Esophagus squamous epithelium (tissue), 5 donors: ENCODE measurements at regions not wholly inside any gene's neighbourhood (a gene's known extent, or its start where the extent isn't known, plus 50 kb on each side); places are given as distances from the start of the nearest gene placed in this dataset.

Experiments
- DNase-seq: peaks from one replicate; lab custom pipeline; 2025; lab: John Stamatoyannopoulos, UW
- H3K27ac ChIP-seq, 4 donors: fragments of 200-600 bp; sonication (generic); one replicate each; pipeline ENCODE4 v1.5.1; 2016 to 2019; ENCODE audit warnings: mild to moderate bottlenecking in 1 of 4
- H3K27me3 ChIP-seq, 4 donors: fragments of 200-600 bp; sonication (generic); 1 replicate in 3 of 4; 2 replicates in 1 of 4; pipeline versions ENCODE4 v1.5.1 to v1.6.0; 2017 to 2021; ENCODE audit warnings: antibody characterized with exemption in 1 of 4
- H3K36me3 ChIP-seq, 3 donors: fragments of 200-600 bp; sonication (generic); one replicate each; pipeline ENCODE4 v1.5.1; 2016 to 2019
- H3K4me1 ChIP-seq, 3 donors: fragments of 200-600 bp; sonication (generic); one replicate each; pipeline ENCODE4 v1.5.1; 2017 to 2019
- H3K4me3 ChIP-seq, 4 donors: fragments of 200-600 bp; sonication (generic); 1 replicate in 3 of 4; 2 replicates in 1 of 4; pipeline ENCODE4 v1.5.1; 2016 to 2019; ENCODE audit warnings: mild to moderate bottlenecking in 2 of 4, moderate library complexity in 1 of 4
- H3K9me3 ChIP-seq, 3 donors: fragments of 200-600 bp; sonication (generic); one replicate each; pipeline ENCODE4 v1.5.1; 2016 to 2019
- POLR2A ChIP-seq, 4 donors: fragments of 450-650 bp; IDR thresholded peaks; one replicate each; pipeline ENCODE4 v1.6.1; 2017; ENCODE audit warnings: antibody characterized with exemption in 4 of 4, mild to moderate bottlenecking in 4 of 4, moderate library complexity in 3 of 4
- WGBS, 2 donors: methylation state at CpG; one replicate each; pipeline ENCODE4 v1.1.5; 2018; 5-methylcytosine and 5-hydroxymethylcytosine counted together
- intact Hi-C: fragments of 100-400 bp; cut with DNase I; formaldehyde crosslinking; loops from one replicate; pipeline ENCODE4 v1.15.0; 2022
- TF ChIP-seq, protein P1 (sequence below), 6 experiments: fragments of 450-650 bp in 4 of 6; fragments of 200-600 bp in 2 of 6; sonication (generic) in 2 of 6; IDR thresholded peaks; one replicate each; pipeline ENCODE4 v1.5.1; 2016 to 2019; ENCODE audit warnings: antibody characterized with exemption in 6 of 6, mild to moderate bottlenecking in 4 of 6, moderate library complexity in 4 of 6
- donor health status: DM: yes; HTN: yes; CAD: no.

GRCh38 chr12:87923361-87923760 lies 105.8 kb downstream of the C12orf50 start:
- Histone ChIP-seq H3K4me3 (no peak overlapping the region), H3K36me3 (no peaks in the 10 kb centered on the region), H3K27me3 (no peaks in the 10 kb centered on the region), H3K4me1 (no peaks in the 10 kb centered on the region), H3K9me3 (no peaks in the 10 kb centered on the region), H3K27ac (no peak overlapping the region)
- TF ChIP-seq, protein P1, sequence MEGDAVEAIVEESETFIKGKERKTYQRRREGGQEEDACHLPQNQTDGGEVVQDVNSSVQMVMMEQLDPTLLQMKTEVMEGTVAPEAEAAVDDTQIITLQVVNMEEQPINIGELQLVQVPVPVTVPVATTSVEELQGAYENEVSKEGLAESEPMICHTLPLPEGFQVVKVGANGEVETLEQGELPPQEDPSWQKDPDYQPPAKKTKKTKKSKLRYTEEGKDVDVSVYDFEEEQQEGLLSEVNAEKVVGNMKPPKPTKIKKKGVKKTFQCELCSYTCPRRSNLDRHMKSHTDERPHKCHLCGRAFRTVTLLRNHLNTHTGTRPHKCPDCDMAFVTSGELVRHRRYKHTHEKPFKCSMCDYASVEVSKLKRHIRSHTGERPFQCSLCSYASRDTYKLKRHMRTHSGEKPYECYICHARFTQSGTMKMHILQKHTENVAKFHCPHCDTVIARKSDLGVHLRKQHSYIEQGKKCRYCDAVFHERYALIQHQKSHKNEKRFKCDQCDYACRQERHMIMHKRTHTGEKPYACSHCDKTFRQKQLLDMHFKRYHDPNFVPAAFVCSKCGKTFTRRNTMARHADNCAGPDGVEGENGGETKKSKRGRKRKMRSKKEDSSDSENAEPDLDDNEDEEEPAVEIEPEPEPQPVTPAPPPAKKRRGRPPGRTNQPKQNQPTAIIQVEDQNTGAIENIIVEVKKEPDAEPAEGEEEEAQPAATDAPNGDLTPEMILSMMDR (IDR thresholded peaks at IDR 0.05): no peak
- TF ChIP-seq POLR2A (IDR thresholded peaks at IDR 0.05): no peak
- no peak for DNase-seq
- intact Hi-C loops: no loop called here
- WGBS, 2 donors: 68 to 76% methylated on average over 3 of the region's 3 CpGs

DNA sequence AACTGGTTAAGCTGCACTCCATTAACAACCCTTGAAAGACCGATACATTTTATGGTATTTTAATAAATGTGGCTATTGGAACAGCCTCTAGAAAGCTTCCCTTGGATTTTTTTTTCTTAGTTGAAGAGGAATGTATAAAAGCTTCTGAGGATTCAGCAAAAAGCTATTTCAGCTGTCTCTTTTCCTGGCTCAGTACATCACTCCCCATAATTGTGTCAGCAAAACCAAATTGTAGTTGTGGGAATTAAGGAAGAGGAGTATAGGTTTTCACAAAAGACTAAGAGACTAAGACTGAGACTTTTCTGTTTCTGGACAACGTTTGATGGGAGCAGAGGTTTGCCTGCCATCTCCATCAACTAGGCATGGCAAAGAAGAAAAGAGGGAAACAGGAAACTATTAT lies 106.5 kb downstream of the C12orf50 start:
- Histone ChIP-seq H3K27me3 (no peaks in the 10 kb centered on the region), H3K4me3 (no peak overlapping the region), H3K36me3 (no peaks in the 10 kb centered on the region), H3K9me3 (no peaks in the 10 kb centered on the region), H3K4me1 (no peaks in the 10 kb centered on the region), H3K27ac (no peak overlapping the region)
- DNase-seq: no peak
- intact Hi-C loops: no loop called here
- TF ChIP-seq, protein P1 (IDR thresholded peaks at IDR 0.05): no peak
- TF ChIP-seq POLR2A (IDR thresholded peaks at IDR 0.05): no peak
- 54 to 60% methylated on average over 2 of the region's 2 CpGs for WGBS, 2 donors

- Histone ChIP-seq H3K36me3 (no peaks in the 10 kb centered on the region), H3K4me1 (no peaks in the 10 kb centered on the region), H3K9me3 (no peaks in the 10 kb centered on the region), H3K27me3 (no peaks in the 10 kb centered on the region), H3K4me3 (no peak overlapping the region), H3K27ac (no peak overlapping the region)
- WGBS, 2 donors: 65% methylated on average over 4 of the region's 4 CpGs
- intact Hi-C loops: no loop called here
- TF ChIP-seq, protein P1 (IDR thresholded peaks at IDR 0.05): no peak
- no peak for TF ChIP-seq POLR2A (IDR thresholded peaks at IDR 0.05)
- DNase-seq: no peak
These were observed 107.6 kb downstream of the C12orf50 start for GRCh38 chr12:87921621-87922020.

DNA sequence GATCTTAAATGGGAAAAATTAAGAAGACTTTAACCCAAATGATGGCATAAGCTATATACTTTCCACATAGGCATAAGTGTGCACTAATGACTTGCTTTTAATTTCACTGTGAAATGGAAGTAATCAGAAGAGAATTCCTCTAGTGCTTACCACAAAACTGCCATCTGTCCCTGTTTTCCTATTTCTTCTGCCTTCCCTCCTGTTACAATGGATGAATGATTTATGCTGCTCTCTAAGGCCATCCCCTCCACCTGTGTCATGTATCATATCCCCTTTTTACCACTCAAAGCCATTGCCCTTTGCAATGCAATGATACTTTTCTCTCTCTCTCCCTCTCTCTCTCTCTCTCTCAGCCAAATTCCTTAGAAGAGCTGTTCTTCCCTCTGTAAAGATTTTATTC lies 109.1 kb downstream of the C12orf50 start:
- DNase-seq: no peak
- Histone ChIP-seq H3K4me1 (no peaks in the 10 kb centered on the region), H3K27ac (no peak overlapping the region), H3K9me3 (no peaks in the 10 kb centered on the region), H3K27me3 (no peaks in the 10 kb centered on the region), H3K36me3 (no peaks in the 10 kb centered on the region), H3K4me3 (no peak overlapping the region)
- no peak for TF ChIP-seq POLR2A (IDR thresholded peaks at IDR 0.05)
- TF ChIP-seq, protein P1 (IDR thresholded peaks at IDR 0.05): no peak
- intact Hi-C loops: no loop called here

- Histone ChIP-seq H3K9me3 (no peaks in the 10 kb centered on the region), H3K4me3 (no peak overlapping the region), H3K27me3 (no peaks in the 10 kb centered on the region), H3K36me3 (no peaks in the 10 kb centered on the region), H3K4me1 (no peaks in the 10 kb centered on the region), H3K27ac (no peak overlapping the region)
- intact Hi-C loops: no loop called here
- TF ChIP-seq POLR2A (IDR thresholded peaks at IDR 0.05): no peak
- TF ChIP-seq, protein P1 (IDR thresholded peaks at IDR 0.05): no peak
- 77 to 81% methylated on average over 4 of the region's 4 CpGs for WGBS, 2 donors
- no peak for DNase-seq
These were observed 127.7 kb downstream of the C12orf50 start for GRCh38 chr12:87901457-87901856.
